Stimulated activated effector memory CD8-positive, alpha-beta T cell treated with anti-CD3 and anti-CD28 coated beads, Interleukin-12 subunit alpha, Interleukin-12 subunit beta, amount 100 ng/mL, for 72 hours (primary cell): ENCODE measurements at regions not wholly inside any gene's neighbourhood (a gene's known extent, or its start where the extent isn't known, plus 50 kb on each side); places are given as distances from the start of the nearest gene placed in this dataset.

Source experiments
- ATAC-seq: fragments of 150-1000 bp; cut with Tn5 transposase; 2 replicates; pipeline ENCODE4 v1.10.0; 2021
- DNase-seq, 2 donors: peaks; one replicate each; pipeline ENCODE4 v3.0.0; 2021 to 2022; ENCODE audit warnings: low spot score in 2 of 2
- H3K27ac Mint-ChIP-seq: one replicate; pipeline ENCODE4 v1.8.0; 2022; ENCODE audit warnings: mild to moderate bottlenecking, mixed read lengths
- H3K36me3 Mint-ChIP-seq: one replicate; pipeline ENCODE4 v1.8.0; 2022; ENCODE audit warnings: mild to moderate bottlenecking, mixed read lengths
- H3K4me1 Mint-ChIP-seq: one replicate; pipeline ENCODE4 v1.8.0; 2022; ENCODE audit warnings: mixed read lengths
- H3K4me3 Mint-ChIP-seq: one replicate; pipeline ENCODE4 v1.8.0; 2022; ENCODE audit warnings: mild to moderate bottlenecking, mixed read lengths
- H3K9me3 Mint-ChIP-seq: one replicate; pipeline ENCODE4 v1.8.0; 2022; ENCODE audit warnings: mixed read lengths

- ATAC-seq (no peak), DNase-seq (no peak)
- Mint-ChIP-seq H3K9me3 (no peaks in the 10 kb centered on the region), H3K4me1 (no peaks in the 10 kb centered on the region), H3K27ac (no peak overlapping the region), H3K4me3 (no peak overlapping the region), H3K36me3 (no peaks in the 10 kb centered on the region)
These were observed 74.6 kb upstream of the STOX2 start for GRCh38 chr4:183830438-183830985.

- Mint-ChIP-seq H3K27ac (no peak overlapping the region), H3K36me3 (no peaks in the 10 kb centered on the region), H3K4me1 (no peaks in the 10 kb centered on the region), H3K4me3 (no peak overlapping the region), H3K9me3 (no peaks in the 10 kb centered on the region)
- no peak for DNase-seq
- no peak for ATAC-seq
These were observed 74.1 kb upstream of the STOX2 start for GRCh38 chr4:183831026-183831446.

DNA sequence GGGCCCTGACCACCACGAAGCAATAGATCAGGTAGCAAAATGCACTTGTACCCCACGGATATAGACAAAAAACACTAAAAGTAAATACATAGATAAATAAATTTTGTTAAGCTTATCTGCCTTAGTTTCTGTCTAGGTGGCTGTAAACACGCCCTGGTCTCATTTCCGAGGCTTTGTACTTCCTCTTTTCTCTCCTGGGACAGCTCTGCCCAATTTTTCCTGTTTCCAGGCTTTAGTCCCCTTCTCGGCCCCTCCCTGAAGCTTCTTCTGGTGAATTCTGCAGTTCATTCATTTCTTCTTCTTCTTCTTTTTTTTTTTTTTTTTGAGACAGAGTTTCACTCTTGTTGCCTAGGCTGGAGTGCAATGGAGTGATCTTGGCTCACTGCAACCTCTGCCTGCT lies 73.4 kb upstream of the STOX2 start:
- ATAC-seq (no peak), DNase-seq (no peak)
- no peaks in the 10 kb centered on the region for H3K4me1 Mint-ChIP-seq
- H3K9me3 Mint-ChIP-seq = no peaks in the 10 kb centered on the region
- no peaks in the 10 kb centered on the region for H3K36me3 Mint-ChIP-seq
- no peak overlapping the region for H3K4me3 Mint-ChIP-seq
- no peak overlapping the region for H3K27ac Mint-ChIP-seq

- Mint-ChIP-seq H3K9me3 (no peaks in the 10 kb centered on the region), H3K4me1 (no peaks in the 10 kb centered on the region), H3K4me3 (no peak overlapping the region), H3K36me3 (no peaks in the 10 kb centered on the region), H3K27ac (no peak overlapping the region)
- DNase-seq = no peak
- ATAC-seq = no peak
These were observed 72.2 kb upstream of the STOX2 start for GRCh38 chr4:183832776-183833450.

GRCh38 chr4:183834252-183834651 lies 70.9 kb upstream of the STOX2 start:
- DNase-seq (no peak), ATAC-seq (no peak)
- no peak overlapping the region for H3K27ac Mint-ChIP-seq
- no peaks in the 10 kb centered on the region for H3K36me3 Mint-ChIP-seq
- H3K9me3 Mint-ChIP-seq = no peaks in the 10 kb centered on the region
- H3K4me3 Mint-ChIP-seq = no peak overlapping the region
- H3K4me1 Mint-ChIP-seq = no peaks in the 10 kb centered on the region

- H3K4me1 Mint-ChIP-seq = no peaks in the 10 kb centered on the region
- ATAC-seq (no peak), DNase-seq (no peak)
- H3K4me3 Mint-ChIP-seq = no peak overlapping the region
- no peaks in the 10 kb centered on the region for H3K9me3 Mint-ChIP-seq
- H3K27ac Mint-ChIP-seq = no peak overlapping the region
- H3K36me3 Mint-ChIP-seq = no peaks in the 10 kb centered on the region
These were observed 67.9 kb upstream of the STOX2 start for GRCh38 chr4:183837222-183837621.

- no peak overlapping the region for H3K27ac Mint-ChIP-seq
- no peak overlapping the region for H3K4me3 Mint-ChIP-seq
- DNase-seq (no peak), ATAC-seq (no peak)
- no peaks in the 10 kb centered on the region for H3K36me3 Mint-ChIP-seq
- no peaks in the 10 kb centered on the region for H3K9me3 Mint-ChIP-seq
- no peaks in the 10 kb centered on the region for H3K4me1 Mint-ChIP-seq
These were observed 66.0 kb upstream of the STOX2 start for GRCh38 chr4:183838987-183839712.

DNA sequence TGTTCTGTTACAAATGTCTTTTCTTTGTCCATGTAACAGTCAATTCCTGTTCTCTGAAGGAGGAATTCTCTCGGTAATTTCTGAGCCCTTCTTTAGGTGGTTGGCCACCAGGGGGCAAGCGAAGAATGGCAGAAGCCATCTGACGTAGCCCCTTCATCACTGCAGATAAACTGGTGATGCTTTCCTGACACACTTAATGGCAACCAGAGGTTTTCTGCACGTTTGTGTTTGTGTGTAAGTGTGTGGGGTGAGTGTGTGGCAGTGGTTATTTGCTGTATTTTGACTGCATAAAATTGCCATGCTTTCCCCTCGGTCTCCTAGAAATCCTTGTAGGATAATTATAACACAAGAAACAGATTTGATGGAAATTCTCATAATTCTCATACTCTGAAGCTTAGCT lies 64.8 kb upstream of the STOX2 start:
- peak; percentile 70 for ATAC-seq
- H3K4me1 Mint-ChIP-seq = no peaks in the 10 kb centered on the region
- DNase-seq = peak; percentile 42 to 71
- H3K27ac Mint-ChIP-seq = no peak overlapping the region
- H3K9me3 Mint-ChIP-seq = no peaks in the 10 kb centered on the region
- no peaks in the 10 kb centered on the region for H3K36me3 Mint-ChIP-seq
- no peak overlapping the region for H3K4me3 Mint-ChIP-seq

GRCh38 chr4:183841001-183841400 lies 64.1 kb upstream of the STOX2 start:
- no peak overlapping the region for H3K27ac Mint-ChIP-seq
- H3K9me3 Mint-ChIP-seq = no peaks in the 10 kb centered on the region
- DNase-seq (no peak), ATAC-seq (no peak)
- H3K36me3 Mint-ChIP-seq = no peaks in the 10 kb centered on the region
- no peaks in the 10 kb centered on the region for H3K4me1 Mint-ChIP-seq
- no peak overlapping the region for H3K4me3 Mint-ChIP-seq

DNA sequence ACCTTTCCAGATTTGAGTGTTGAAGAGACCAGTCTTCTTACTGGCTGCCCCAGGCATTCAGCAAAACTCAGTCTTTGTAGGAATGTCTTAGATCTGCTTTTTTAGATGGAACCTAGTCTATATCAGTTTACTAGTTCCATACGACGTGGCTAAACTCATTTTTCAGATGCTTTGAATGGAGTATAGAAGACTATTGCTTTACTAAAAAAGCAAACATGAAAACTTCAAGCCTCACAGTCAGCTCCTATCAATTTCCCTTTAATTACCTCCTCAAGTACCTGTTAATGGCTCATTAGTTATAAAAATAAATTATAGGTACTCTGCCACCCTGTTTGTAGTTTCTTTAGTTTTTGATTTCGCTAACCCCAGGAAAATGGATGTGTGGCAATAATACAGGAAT lies 63.0 kb upstream of the STOX2 start:
- no peak overlapping the region for H3K4me3 Mint-ChIP-seq
- H3K27ac Mint-ChIP-seq = no peak overlapping the region
- DNase-seq (no peak), ATAC-seq (no peak)
- no peaks in the 10 kb centered on the region for H3K36me3 Mint-ChIP-seq
- no peaks in the 10 kb centered on the region for H3K9me3 Mint-ChIP-seq
- H3K4me1 Mint-ChIP-seq = no peaks in the 10 kb centered on the region

DNA sequence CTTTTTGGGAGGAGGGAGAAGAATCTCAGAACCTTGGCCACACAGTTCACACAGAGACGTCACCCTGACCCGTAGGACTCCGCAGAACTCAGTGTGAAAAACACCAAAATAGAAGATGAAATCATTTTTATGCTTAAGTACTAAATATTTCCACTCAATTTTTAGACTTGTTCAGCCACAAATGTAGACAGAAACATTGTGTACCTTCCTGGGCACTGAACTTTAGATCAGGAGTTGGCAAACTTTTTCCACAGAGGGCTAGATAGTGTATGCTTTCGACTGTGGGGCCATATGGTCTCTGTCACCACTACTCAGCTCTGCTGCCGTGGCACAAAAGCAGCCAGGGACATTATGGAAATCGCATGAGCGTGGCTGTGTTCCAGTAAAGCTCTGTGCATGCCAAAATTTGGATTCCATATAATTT lies 61.8 kb upstream of the STOX2 start:
- ATAC-seq (no peak), DNase-seq (no peak)
- no peaks in the 10 kb centered on the region for H3K9me3 Mint-ChIP-seq
- H3K36me3 Mint-ChIP-seq = no peaks in the 10 kb centered on the region
- H3K4me1 Mint-ChIP-seq = no peaks in the 10 kb centered on the region
- no peak overlapping the region for H3K4me3 Mint-ChIP-seq
- no peak overlapping the region for H3K27ac Mint-ChIP-seq

DNA sequence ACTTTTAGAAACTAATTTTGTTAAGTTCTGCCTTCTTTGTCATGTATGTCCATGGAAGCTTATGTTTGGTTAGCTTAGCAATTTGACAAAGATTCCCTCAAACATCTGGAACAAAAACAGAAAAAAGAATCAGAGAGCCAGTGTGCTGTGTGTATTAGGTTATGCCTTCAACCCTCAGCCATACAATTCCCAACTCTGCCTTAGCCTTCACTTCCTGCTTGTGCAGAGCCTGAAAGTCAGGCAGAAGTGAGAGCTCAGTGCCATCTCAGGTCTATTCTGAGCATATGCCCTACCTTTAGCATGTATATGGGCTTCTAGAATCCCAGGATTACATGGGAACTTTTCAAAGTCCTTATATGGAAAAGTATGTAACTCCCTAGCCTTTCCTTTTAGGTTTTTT lies 58.2 kb upstream of the STOX2 start:
- DNase-seq = no peak
- H3K9me3 Mint-ChIP-seq = no peaks in the 10 kb centered on the region
- H3K27ac Mint-ChIP-seq = no peak overlapping the region
- no peak overlapping the region for H3K4me3 Mint-ChIP-seq
- no peaks in the 10 kb centered on the region for H3K4me1 Mint-ChIP-seq
- no peak for ATAC-seq
- H3K36me3 Mint-ChIP-seq = no peaks in the 10 kb centered on the region

DNA sequence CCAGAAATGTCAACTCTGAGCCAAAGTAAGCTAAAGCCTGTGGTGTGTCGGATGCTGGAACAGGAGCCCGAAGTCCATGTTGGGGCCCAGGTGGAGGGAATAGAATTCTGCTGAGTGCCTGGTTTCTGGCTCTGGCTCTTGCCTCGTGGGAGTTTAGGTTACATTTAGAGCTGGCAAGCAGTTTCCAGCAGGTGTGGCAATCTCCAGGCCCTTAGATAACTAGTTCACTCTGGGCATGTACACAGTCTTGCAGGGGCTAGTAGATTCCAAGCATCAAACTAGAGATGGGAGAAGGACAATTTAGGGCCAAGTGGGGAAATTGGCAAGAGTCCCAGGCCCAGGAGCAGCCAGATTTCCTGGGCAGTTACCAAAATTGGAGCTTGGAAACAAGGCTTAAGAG lies 56.3 kb upstream of the STOX2 start:
- H3K4me3 Mint-ChIP-seq = no peak overlapping the region
- no peaks in the 10 kb centered on the region for H3K36me3 Mint-ChIP-seq
- no peak for DNase-seq
- no peaks in the 10 kb centered on the region for H3K9me3 Mint-ChIP-seq
- ATAC-seq = no peak
- no peak overlapping the region for H3K27ac Mint-ChIP-seq
- no peaks in the 10 kb centered on the region for H3K4me1 Mint-ChIP-seq

DNA sequence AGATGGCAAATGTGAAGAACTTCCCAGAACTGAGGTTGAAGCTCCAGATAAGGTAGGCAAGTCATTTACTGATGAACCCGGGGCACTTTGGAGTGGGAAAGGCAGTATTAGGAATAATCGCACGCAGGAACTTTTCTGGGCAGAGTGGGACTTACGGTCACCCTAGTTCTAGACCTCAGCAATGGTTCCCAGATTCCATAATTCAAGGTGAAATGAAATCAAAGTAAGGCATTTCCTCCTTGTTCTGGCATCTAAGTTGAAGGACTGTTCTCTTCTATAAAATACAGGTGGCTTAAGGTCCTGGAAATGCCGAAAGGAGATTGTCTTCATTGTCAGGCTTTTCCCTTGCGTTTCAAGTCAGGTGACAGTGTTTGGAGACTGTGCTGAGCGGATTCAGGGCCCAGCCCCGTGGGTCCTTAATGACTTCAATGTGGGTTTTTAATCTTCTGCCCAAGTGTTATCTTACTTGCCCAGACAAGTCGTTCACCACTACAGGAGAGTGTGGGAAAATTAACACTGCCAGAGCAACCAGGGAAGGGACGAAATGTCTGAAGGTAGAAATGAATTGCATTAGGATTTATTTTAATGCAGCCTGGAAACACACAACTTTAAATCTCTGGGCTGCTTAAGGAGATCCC lies 52.1 kb upstream of the STOX2 start:
- Mint-ChIP-seq H3K27ac (no peak overlapping the region), H3K9me3 (no peaks in the 10 kb centered on the region), H3K4me1 (no peaks in the 10 kb centered on the region), H3K36me3 (no peaks in the 10 kb centered on the region), H3K4me3 (no peak overlapping the region)
- no peak for ATAC-seq
- no peak for DNase-seq

DNA sequence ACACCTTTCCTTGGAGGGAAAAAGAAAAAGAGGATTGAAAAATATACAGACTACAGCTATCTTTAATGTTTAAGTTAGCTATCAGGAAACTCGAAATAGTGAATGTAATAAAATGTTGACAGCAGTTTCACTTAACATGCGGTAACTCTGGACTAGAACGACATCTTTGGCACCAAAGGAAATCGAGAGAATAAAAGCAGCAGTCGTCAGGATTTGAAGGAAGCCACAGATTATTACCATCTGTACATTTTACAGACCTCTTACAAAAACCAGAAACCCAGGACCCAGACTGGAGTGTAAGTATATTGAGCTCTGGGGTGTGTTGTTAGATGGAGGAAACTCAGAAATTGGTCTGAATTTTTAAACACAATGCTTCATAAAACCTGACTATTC lies 51.6 kb upstream of the STOX2 start:
- no peak for ATAC-seq
- no peak overlapping the region for H3K4me3 Mint-ChIP-seq
- H3K36me3 Mint-ChIP-seq = no peaks in the 10 kb centered on the region
- H3K9me3 Mint-ChIP-seq = no peaks in the 10 kb centered on the region
- H3K4me1 Mint-ChIP-seq = no peaks in the 10 kb centered on the region
- no peak overlapping the region for H3K27ac Mint-ChIP-seq
- DNase-seq = no peak
